ENCODE measurements at regions not wholly inside any gene's neighbourhood (a gene's known extent, or its start where the extent isn't known, plus 50 kb on each side); places are given as distances from the start of the nearest gene placed in this dataset.
A peak's percentile ranks its signal among the peaks of the same experiment; 100 is the strongest.

GRCh38 chr17:79338604-79339003, 264.0 kb downstream of the ENGASE start:
- no peak overlapping the region for H3K4me3 ChIP-seq (ENCODE audit: low read length)
- TF ChIP-seq, protein P1, sequence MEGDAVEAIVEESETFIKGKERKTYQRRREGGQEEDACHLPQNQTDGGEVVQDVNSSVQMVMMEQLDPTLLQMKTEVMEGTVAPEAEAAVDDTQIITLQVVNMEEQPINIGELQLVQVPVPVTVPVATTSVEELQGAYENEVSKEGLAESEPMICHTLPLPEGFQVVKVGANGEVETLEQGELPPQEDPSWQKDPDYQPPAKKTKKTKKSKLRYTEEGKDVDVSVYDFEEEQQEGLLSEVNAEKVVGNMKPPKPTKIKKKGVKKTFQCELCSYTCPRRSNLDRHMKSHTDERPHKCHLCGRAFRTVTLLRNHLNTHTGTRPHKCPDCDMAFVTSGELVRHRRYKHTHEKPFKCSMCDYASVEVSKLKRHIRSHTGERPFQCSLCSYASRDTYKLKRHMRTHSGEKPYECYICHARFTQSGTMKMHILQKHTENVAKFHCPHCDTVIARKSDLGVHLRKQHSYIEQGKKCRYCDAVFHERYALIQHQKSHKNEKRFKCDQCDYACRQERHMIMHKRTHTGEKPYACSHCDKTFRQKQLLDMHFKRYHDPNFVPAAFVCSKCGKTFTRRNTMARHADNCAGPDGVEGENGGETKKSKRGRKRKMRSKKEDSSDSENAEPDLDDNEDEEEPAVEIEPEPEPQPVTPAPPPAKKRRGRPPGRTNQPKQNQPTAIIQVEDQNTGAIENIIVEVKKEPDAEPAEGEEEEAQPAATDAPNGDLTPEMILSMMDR (IDR thresholded peaks at IDR 0.05; ENCODE audit: insufficient read depth, low read depth, low read length, missing control alignments): no peak
- DNase-seq (ENCODE audit: low read depth): peak; percentile 42

DNA sequence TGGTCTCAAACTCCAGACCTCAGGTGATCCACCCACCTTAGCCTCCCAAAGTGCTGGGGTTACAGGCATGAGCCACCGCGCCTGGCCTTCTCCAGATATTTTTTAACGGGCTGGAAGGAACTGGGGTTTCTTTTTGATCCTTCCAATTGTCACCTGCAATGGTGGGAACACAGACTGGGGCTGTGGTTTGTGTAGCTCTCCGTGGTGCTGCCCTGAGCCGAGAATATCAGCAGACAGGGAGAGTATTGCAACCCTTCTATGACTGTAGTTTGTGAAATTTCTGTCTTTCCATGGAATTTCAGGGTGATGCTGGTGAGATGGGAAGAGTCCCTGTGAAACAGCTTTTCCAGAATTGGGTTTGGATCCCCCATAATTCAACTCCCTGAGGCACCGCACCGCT, 263.5 kb downstream of the ENGASE start:
- TF ChIP-seq, protein P1 (IDR thresholded peaks at IDR 0.05; ENCODE audit: insufficient read depth, low read depth, low read length, missing control alignments): no peak
- H3K4me3 ChIP-seq (ENCODE audit: low read length): no peak overlapping the region
- DNase-seq (ENCODE audit: low read depth): no peak

GRCh38 chr17:79337053-79337452, 262.4 kb downstream of the ENGASE start:
- TF ChIP-seq, protein P1 (IDR thresholded peaks at IDR 0.05; ENCODE audit: insufficient read depth, low read depth, low read length, missing control alignments): no peak
- DNase-seq (ENCODE audit: low read depth): no peak
- no peak overlapping the region for H3K4me3 ChIP-seq (ENCODE audit: low read length)

DNA sequence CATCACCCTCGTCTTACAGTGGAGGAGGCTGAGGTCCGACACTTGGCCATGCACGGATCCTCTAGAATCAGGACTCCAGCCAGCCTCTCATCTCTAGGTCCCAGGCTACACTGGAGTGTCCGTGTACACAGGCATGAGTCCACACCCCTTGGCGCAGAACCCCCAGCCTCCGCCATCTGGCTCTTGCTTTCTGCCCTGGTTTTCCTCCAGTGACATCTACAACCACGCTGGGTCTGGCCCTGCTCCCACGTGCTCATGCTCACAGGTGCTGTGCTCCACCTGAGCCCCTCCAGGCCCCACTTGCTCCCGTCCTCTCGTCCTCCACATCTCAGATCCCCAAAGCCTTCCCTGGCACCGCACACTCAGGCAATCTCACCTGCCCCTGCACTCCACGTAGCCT, 260.8 kb downstream of the ENGASE start:
- H3K4me3 ChIP-seq (ENCODE audit: low read length): no peak overlapping the region
- TF ChIP-seq, protein P1 (IDR thresholded peaks at IDR 0.05; ENCODE audit: insufficient read depth, low read depth, low read length, missing control alignments): no peak
- no peak for DNase-seq (ENCODE audit: low read depth)

- TF ChIP-seq, protein P1 (IDR thresholded peaks at IDR 0.05; ENCODE audit: insufficient read depth, low read depth, low read length, missing control alignments): no peak
- DNase-seq (ENCODE audit: low read depth): no peak
- no peak overlapping the region for H3K4me3 ChIP-seq (ENCODE audit: low read length)
These were observed 257.5 kb downstream of the ENGASE start for GRCh38 chr17:79332011-79332554.

DNA sequence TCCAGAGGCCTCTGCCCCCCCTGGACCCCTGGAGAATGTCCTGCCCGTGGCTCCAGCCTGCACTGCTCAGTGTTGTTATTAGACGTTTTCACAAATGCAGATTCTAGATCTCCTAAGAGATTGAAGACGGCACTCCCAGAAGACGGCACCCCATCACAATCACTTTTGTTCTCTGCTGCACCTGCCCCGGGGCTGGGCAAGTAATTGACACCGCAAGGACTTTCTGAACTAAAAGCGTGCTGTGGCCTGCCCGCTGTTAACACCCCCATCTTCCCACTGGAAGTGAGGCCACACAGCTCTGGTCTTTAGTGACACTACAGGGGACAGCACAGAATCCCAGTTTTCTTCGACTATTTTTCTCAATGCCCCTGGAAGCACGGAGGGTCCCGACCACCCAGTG, 256.9 kb downstream of the ENGASE start:
- TF ChIP-seq, protein P1 (IDR thresholded peaks at IDR 0.05; ENCODE audit: insufficient read depth, low read depth, low read length, missing control alignments): no peak
- no peak for DNase-seq (ENCODE audit: low read depth)

GRCh38 chr17:79330696-79331095, 256.1 kb downstream of the ENGASE start:
- DNase-seq (ENCODE audit: low read depth): no peak
- TF ChIP-seq, protein P1 (IDR thresholded peaks at IDR 0.05; ENCODE audit: insufficient read depth, low read depth, low read length, missing control alignments): no peak
- no peak overlapping the region for H3K4me3 ChIP-seq (ENCODE audit: low read length)

More for the DNA sequence above, 256.9 kb downstream of the ENGASE start:
- no peak overlapping the region for H3K4me3 ChIP-seq (ENCODE audit: low read length)
